NCI-H82 (cell line): ENCODE measurements at regions not wholly inside any gene's neighbourhood (a gene's known extent, or its start where the extent isn't known, plus 50 kb on each side); places are given as distances from the start of the nearest gene placed in this dataset.
A peak's percentile ranks its signal among the peaks of the same experiment; 100 is the strongest.
"Not testable (repeated sequence)": the region's sequence is repeated elsewhere in the genome, so short reads cannot be mapped to it uniquely, and the experiment has no call there.

Experiments used
- DNase-seq: peaks from one replicate; lab custom pipeline; 2025; lab: John Stamatoyannopoulos, UW

- no peak for DNase-seq
These were observed 51.4 kb downstream of the SLC41A2 start for GRCh38 chr12:104906695-104907094.

GRCh38 chr12:104905446-104905845 lies 52.6 kb downstream of the SLC41A2 start:
- not testable (repeated sequence) for DNase-seq

- no peak for DNase-seq
These were observed 54.3 kb downstream of the SLC41A2 start for GRCh38 chr12:104903648-104904423.

GRCh38 chr12:104902125-104902524 lies 56.0 kb downstream of the SLC41A2 start:
- no peak for DNase-seq

GRCh38 chr12:104896710-104897109 lies 61.4 kb downstream of the SLC41A2 start:
- no peak for DNase-seq

GRCh38 chr12:104896146-104896545 lies 61.9 kb downstream of the SLC41A2 start:
- DNase-seq, result no peak

- DNase-seq, result no peak
These were observed 62.7 kb downstream of the SLC41A2 start for GRCh38 chr12:104895415-104895814.

GRCh38 chr12:104890476-104891096 lies 67.5 kb downstream of the SLC41A2 start:
- no peak for DNase-seq

GRCh38 chr12:104889735-104890134 lies 68.4 kb downstream of the SLC41A2 start:
- DNase-seq, result no peak

- DNase-seq, result no peak
These were observed 69.2 kb downstream of the SLC41A2 start for GRCh38 chr12:104888892-104889291.

GRCh38 chr12:104888481-104888880 lies 69.6 kb downstream of the SLC41A2 start:
- no peak for DNase-seq

GRCh38 chr12:104887452-104887851 lies 70.6 kb downstream of the SLC41A2 start:
- no peak for DNase-seq

- DNase-seq, result no peak
These were observed 71.4 kb downstream of the SLC41A2 start for GRCh38 chr12:104886418-104887401.

GRCh38 chr12:104878858-104879257 lies 79.2 kb downstream of the SLC41A2 start:
- DNase-seq, result not testable (repeated sequence)

- DNase-seq, result peak; percentile 57
These were observed 80.9 kb downstream of the SLC41A2 start for GRCh38 chr12:104877103-104877705.

GRCh38 chr12:104873374-104873773 lies 84.7 kb downstream of the SLC41A2 start:
- DNase-seq, result no peak

GRCh38 chr12:104870797-104871196 lies 87.3 kb downstream of the SLC41A2 start:
- peak; percentile 77 for DNase-seq

GRCh38 chr12:104866291-104866690 lies 91.8 kb downstream of the SLC41A2 start:
- no peak for DNase-seq

- no peak for DNase-seq
These were observed 93.0 kb downstream of the SLC41A2 start for GRCh38 chr12:104865080-104865479.

GRCh38 chr12:104864668-104865067 lies 93.4 kb downstream of the SLC41A2 start:
- no peak for DNase-seq

GRCh38 chr12:104863296-104863948 lies 94.7 kb downstream of the SLC41A2 start:
- peak; percentile 65 for DNase-seq
